ENCODE measurements at regions not wholly inside any gene's neighbourhood (a gene's known extent, or its start where the extent isn't known, plus 50 kb on each side); places are given as distances from the start of the nearest gene placed in this dataset.
"Not testable (repeated sequence)": the region's sequence is repeated elsewhere in the genome, so short reads cannot be mapped to it uniquely, and the experiment has no call there.

GRCh38 chr1:199551967-199552565 lies 475.4 kb upstream of the NR5A2 start:
- Histone ChIP-seq H3K27me3 (ENCODE audit: control insufficient read depth in 1 of 2, insufficient read depth in 2 of 2, low read length in 2 of 2) (no peaks in the 10 kb centered on the region), H3K9me3 (ENCODE audit: low read length) (no peaks in the 10 kb centered on the region), H3K4me3 (ENCODE audit: low read depth in 1 of 2, low read length in 2 of 2) (no peak overlapping the region), H3K4me1 (ENCODE audit: insufficient read depth, low read length) (no peaks in the 10 kb centered on the region), H3K27ac (ENCODE audit: low read depth, low read length) (no peak overlapping the region), H3K36me3 (ENCODE audit: insufficient read depth, low read length) (no peaks in the 10 kb centered on the region), H3K9ac (ENCODE audit: low read length) (no peak overlapping the region)

- H3K4me3 ChIP-seq (ENCODE audit: low read depth in 1 of 2, low read length in 2 of 2) = no peak overlapping the region
These were observed 474.4 kb upstream of the NR5A2 start for GRCh38 chr1:199553104-199553503.

GRCh38 chr1:199561334-199561733 lies 466.2 kb upstream of the NR5A2 start:
- Histone ChIP-seq H3K27ac (ENCODE audit: low read depth, low read length) (no peak overlapping the region), H3K9me3 (ENCODE audit: low read length) (no peaks in the 10 kb centered on the region), H3K9ac (ENCODE audit: low read length) (no peak overlapping the region), H3K4me1 (ENCODE audit: insufficient read depth, low read length) (no peaks in the 10 kb centered on the region), H3K4me3 (ENCODE audit: low read depth in 1 of 2, low read length in 2 of 2) (no peak overlapping the region), H3K27me3 (ENCODE audit: control insufficient read depth in 1 of 2, insufficient read depth in 2 of 2, low read length in 2 of 2) (no peaks in the 10 kb centered on the region), H3K36me3 (ENCODE audit: insufficient read depth, low read length) (no peaks in the 10 kb centered on the region)

More at GRCh38 chr1:199553104-199553503, 474.4 kb upstream of the NR5A2 start:
- H3K4me1 ChIP-seq (ENCODE audit: insufficient read depth, low read length) = no peaks in the 10 kb centered on the region
- no peaks in the 10 kb centered on the region for H3K36me3 ChIP-seq (ENCODE audit: insufficient read depth, low read length)
- H3K27ac ChIP-seq (ENCODE audit: low read depth, low read length) = no peak overlapping the region
- H3K27me3 ChIP-seq (ENCODE audit: control insufficient read depth in 1 of 2, insufficient read depth in 2 of 2, low read length in 2 of 2) = no peaks in the 10 kb centered on the region
- no peaks in the 10 kb centered on the region for H3K9me3 ChIP-seq (ENCODE audit: low read length)
- H3K9ac ChIP-seq (ENCODE audit: low read length) = no peak overlapping the region

GRCh38 chr1:199573047-199573446 lies 454.5 kb upstream of the NR5A2 start:
- Histone ChIP-seq H3K4me3 (ENCODE audit: low read depth in 1 of 2, low read length in 2 of 2) (no peak overlapping the region), H3K9ac (ENCODE audit: low read length) (no peak overlapping the region), H3K9me3 (ENCODE audit: low read length) (no peaks in the 10 kb centered on the region), H3K4me1 (ENCODE audit: insufficient read depth, low read length) (no peaks in the 10 kb centered on the region), H3K36me3 (ENCODE audit: insufficient read depth, low read length) (no peaks in the 10 kb centered on the region), H3K27me3 (ENCODE audit: control insufficient read depth in 1 of 2, insufficient read depth in 2 of 2, low read length in 2 of 2) (no peaks in the 10 kb centered on the region), H3K27ac (ENCODE audit: low read depth, low read length) (no peak overlapping the region)

GRCh38 chr1:199574950-199575349 lies 452.6 kb upstream of the NR5A2 start:
- no peak overlapping the region for H3K9ac ChIP-seq (ENCODE audit: low read length)
- no peak overlapping the region for H3K27ac ChIP-seq (ENCODE audit: low read depth, low read length)
- no peaks in the 10 kb centered on the region for H3K36me3 ChIP-seq (ENCODE audit: insufficient read depth, low read length)
- H3K9me3 ChIP-seq (ENCODE audit: low read length) = no peaks in the 10 kb centered on the region
- H3K27me3 ChIP-seq (ENCODE audit: control insufficient read depth in 1 of 2, insufficient read depth in 2 of 2, low read length in 2 of 2) = no peaks in the 10 kb centered on the region
- no peaks in the 10 kb centered on the region for H3K4me1 ChIP-seq (ENCODE audit: insufficient read depth, low read length)
- no peak overlapping the region for H3K4me3 ChIP-seq (ENCODE audit: low read depth in 1 of 2, low read length in 2 of 2)

GRCh38 chr1:199580300-199580699 lies 447.2 kb upstream of the NR5A2 start:
- H3K36me3 ChIP-seq (ENCODE audit: insufficient read depth, low read length) = no peaks in the 10 kb centered on the region

GRCh38 chr1:199585392-199585791 lies 442.1 kb upstream of the NR5A2 start:
- Histone ChIP-seq H3K4me1 (ENCODE audit: insufficient read depth, low read length) (no peaks in the 10 kb centered on the region), H3K4me3 (ENCODE audit: low read depth in 1 of 2, low read length in 2 of 2) (no peak overlapping the region), H3K36me3 (ENCODE audit: insufficient read depth, low read length) (no peaks in the 10 kb centered on the region), H3K27me3 (ENCODE audit: control insufficient read depth in 1 of 2, insufficient read depth in 2 of 2, low read length in 2 of 2) (no peaks in the 10 kb centered on the region), H3K9ac (ENCODE audit: low read length) (no peak overlapping the region), H3K9me3 (ENCODE audit: low read length) (no peaks in the 10 kb centered on the region), H3K27ac (ENCODE audit: low read depth, low read length) (no peak overlapping the region)

More at GRCh38 chr1:199580300-199580699, 447.2 kb upstream of the NR5A2 start:
- Histone ChIP-seq H3K27ac (ENCODE audit: low read depth, low read length) (no peak overlapping the region), H3K4me1 (ENCODE audit: insufficient read depth, low read length) (no peaks in the 10 kb centered on the region), H3K9me3 (ENCODE audit: low read length) (no peaks in the 10 kb centered on the region), H3K9ac (ENCODE audit: low read length) (no peak overlapping the region), H3K4me3 (ENCODE audit: low read depth in 1 of 2, low read length in 2 of 2) (no peak overlapping the region), H3K27me3 (ENCODE audit: control insufficient read depth in 1 of 2, insufficient read depth in 2 of 2, low read length in 2 of 2) (no peaks in the 10 kb centered on the region)

GRCh38 chr1:199590708-199591107 lies 436.8 kb upstream of the NR5A2 start:
- Histone ChIP-seq H3K4me1 (ENCODE audit: insufficient read depth, low read length) (no peaks in the 10 kb centered on the region), H3K4me3 (ENCODE audit: low read depth in 1 of 2, low read length in 2 of 2) (no peak overlapping the region), H3K9ac (ENCODE audit: low read length) (no peak overlapping the region), H3K27ac (ENCODE audit: low read depth, low read length) (no peak overlapping the region), H3K27me3 (ENCODE audit: control insufficient read depth in 1 of 2, insufficient read depth in 2 of 2, low read length in 2 of 2) (no peaks in the 10 kb centered on the region), H3K9me3 (ENCODE audit: low read length) (no peaks in the 10 kb centered on the region), H3K36me3 (ENCODE audit: insufficient read depth, low read length) (no peaks in the 10 kb centered on the region)

GRCh38 chr1:199591468-199591867 lies 436.0 kb upstream of the NR5A2 start:
- no peaks in the 10 kb centered on the region for H3K4me1 ChIP-seq (ENCODE audit: insufficient read depth, low read length)
- H3K27ac ChIP-seq (ENCODE audit: low read depth, low read length) = no peak overlapping the region
- no peaks in the 10 kb centered on the region for H3K27me3 ChIP-seq (ENCODE audit: control insufficient read depth in 1 of 2, insufficient read depth in 2 of 2, low read length in 2 of 2)
- H3K36me3 ChIP-seq (ENCODE audit: insufficient read depth, low read length) = no peaks in the 10 kb centered on the region
- H3K4me3 ChIP-seq (ENCODE audit: low read depth in 1 of 2, low read length in 2 of 2) = no peak overlapping the region
- H3K9me3 ChIP-seq (ENCODE audit: low read length) = no peaks in the 10 kb centered on the region
- H3K9ac ChIP-seq (ENCODE audit: low read length) = no peak overlapping the region

GRCh38 chr1:199593475-199593874 lies 434.0 kb upstream of the NR5A2 start:
- Histone ChIP-seq H3K36me3 (ENCODE audit: insufficient read depth, low read length) (no peaks in the 10 kb centered on the region), H3K4me3 (ENCODE audit: low read depth in 1 of 2, low read length in 2 of 2) (no peak overlapping the region), H3K4me1 (ENCODE audit: insufficient read depth, low read length) (no peaks in the 10 kb centered on the region), H3K27ac (ENCODE audit: low read depth, low read length) (no peak overlapping the region), H3K27me3 (ENCODE audit: control insufficient read depth in 1 of 2, insufficient read depth in 2 of 2, low read length in 2 of 2) (no peaks in the 10 kb centered on the region), H3K9ac (ENCODE audit: low read length) (no peak overlapping the region), H3K9me3 (ENCODE audit: low read length) (no peaks in the 10 kb centered on the region)

GRCh38 chr1:199596448-199596847 lies 431.1 kb upstream of the NR5A2 start:
- H3K36me3 ChIP-seq (ENCODE audit: insufficient read depth, low read length); H3K27ac ChIP-seq (ENCODE audit: low read depth, low read length); H3K9me3 ChIP-seq (ENCODE audit: low read length); H3K4me3 ChIP-seq (ENCODE audit: low read depth in 1 of 2, low read length in 2 of 2); H3K9ac ChIP-seq (ENCODE audit: low read length); H3K27me3 ChIP-seq (ENCODE audit: control insufficient read depth in 1 of 2, insufficient read depth in 2 of 2, low read length in 2 of 2); H3K4me1 ChIP-seq (ENCODE audit: insufficient read depth, low read length): not testable (repeated sequence)

GRCh38 chr1:199597152-199597551 lies 430.4 kb upstream of the NR5A2 start:
- no peaks in the 10 kb centered on the region for H3K27me3 ChIP-seq (ENCODE audit: control insufficient read depth in 1 of 2, insufficient read depth in 2 of 2, low read length in 2 of 2)
- H3K27ac ChIP-seq (ENCODE audit: low read depth, low read length) = no peak overlapping the region

More at GRCh38 chr1:199597152-199597551, 430.4 kb upstream of the NR5A2 start:
- Histone ChIP-seq H3K9me3 (ENCODE audit: low read length) (no peaks in the 10 kb centered on the region), H3K4me3 (ENCODE audit: low read depth in 1 of 2, low read length in 2 of 2) (no peak overlapping the region), H3K36me3 (ENCODE audit: insufficient read depth, low read length) (no peaks in the 10 kb centered on the region), H3K4me1 (ENCODE audit: insufficient read depth, low read length) (no peaks in the 10 kb centered on the region), H3K9ac (ENCODE audit: low read length) (no peak overlapping the region)

Data from muscle layer of colon (tissue), 2 donors.